Thyroid gland (tissue), 4 donors: ENCODE measurements at regions not wholly inside any gene's neighbourhood (a gene's known extent, or its start where the extent isn't known, plus 50 kb on each side); places are given as distances from the start of the nearest gene placed in this dataset.
"Not testable (repeated sequence)": the region's sequence is repeated elsewhere in the genome, so short reads cannot be mapped to it uniquely, and the experiment has no call there.

Experiments used
- DNase-seq, 2 donors: peaks; one replicate each; pipeline ENCODE4 v3.0.0-alpha.2; 2019
- H3K27ac ChIP-seq, 3 donors: fragments of 200-600 bp; sonication (generic); 1 replicate in 2 of 3; 2 replicates in 1 of 3; pipeline ENCODE4 v1.5.1; 2016 to 2019; ENCODE audit warnings: mild to moderate bottlenecking in 1 of 3, moderate library complexity in 1 of 3
- H3K27me3 ChIP-seq: fragments of 200-600 bp; sonication (generic); one replicate; pipeline ENCODE4 v1.5.1; 2019
- H3K36me3 ChIP-seq, 2 donors: fragments of 200-600 bp; sonication (generic); one replicate each; pipeline ENCODE4 v1.5.1; 2016 to 2019
- H3K4me1 ChIP-seq, 2 donors: fragments of 200-600 bp; sonication (generic); one replicate each; pipeline ENCODE4 v1.5.1; 2017 to 2019
- H3K4me3 ChIP-seq, 3 donors: fragments of 200-600 bp; sonication (generic); replicated peaks in 1 of 3; 1 replicate in 2 of 3; 2 replicates in 1 of 3; pipeline ENCODE4 v1.5.1; 2016; ENCODE audit warnings: mild to moderate bottlenecking in 1 of 3
- H3K9me3 ChIP-seq: fragments of 200-600 bp; sonication (generic); one replicate; pipeline ENCODE4 v1.5.1; 2017
- CTCF ChIP-seq, 6 experiments: fragments of 200-600 bp in 3 of 6; fragments of 450-650 bp in 3 of 6; sonication (generic) in 3 of 6; IDR thresholded peaks; one replicate each; pipeline ENCODE4 v1.5.1; 2016 to 2019; ENCODE audit warnings: antibody characterized with exemption in 6 of 6, mild to moderate bottlenecking in 2 of 6, inconsistent platforms in 1 of 6, moderate library complexity in 1 of 6
- POLR2A ChIP-seq, 2 donors: fragments of 450-650 bp; IDR thresholded peaks; one replicate each; pipeline ENCODE4 v1.6.1; 2017; ENCODE audit warnings: antibody characterized with exemption in 2 of 2, mild to moderate bottlenecking in 2 of 2, moderate library complexity in 1 of 2
- WGBS, 2 donors: methylation state at CpG; one replicate each; pipeline ENCODE4 v1.1.5; 2017; 5-methylcytosine and 5-hydroxymethylcytosine counted together
- intact Hi-C: fragments of 100-400 bp; cut with DNase I; formaldehyde crosslinking; loops from one replicate; pipeline ENCODE4 v1.15.1; 2023

GRCh38 chr4:132683957-132684356 lies 465.1 kb upstream of the PCDH10 start:
- Histone ChIP-seq H3K9me3 (no peaks in the 10 kb centered on the region), H3K27me3 (no peaks in the 10 kb centered on the region), H3K4me3 (no peak overlapping the region), H3K4me1 (no peaks in the 10 kb centered on the region), H3K36me3 (no peaks in the 10 kb centered on the region), H3K27ac (no peak overlapping the region)
- no peak for TF ChIP-seq POLR2A (IDR thresholded peaks at IDR 0.05)
- no peak for TF ChIP-seq CTCF (IDR thresholded peaks at IDR 0.05)
- no peak for DNase-seq
- intact Hi-C loops = no loop called here

GRCh38 chr4:132691026-132691425 lies 458.1 kb upstream of the PCDH10 start:
- Histone ChIP-seq H3K36me3 (no peaks in the 10 kb centered on the region), H3K4me1 (no peaks in the 10 kb centered on the region), H3K9me3 (no peaks in the 10 kb centered on the region), H3K4me3 (no peak overlapping the region), H3K27ac (no peak overlapping the region), H3K27me3 (no peaks in the 10 kb centered on the region)
- no peak for DNase-seq
- TF ChIP-seq CTCF (IDR thresholded peaks at IDR 0.05) (no peak), POLR2A (IDR thresholded peaks at IDR 0.05) (no peak)
- intact Hi-C loops = no loop called here
- WGBS, 2 donors = 63 to 71% methylated on average over 2 of the region's 2 CpGs

- Histone ChIP-seq H3K4me1 (no peaks in the 10 kb centered on the region), H3K27ac (no peak overlapping the region), H3K36me3 (no peaks in the 10 kb centered on the region), H3K9me3 (no peaks in the 10 kb centered on the region), H3K4me3 (no peak overlapping the region), H3K27me3 (no peaks in the 10 kb centered on the region)
- no peak for TF ChIP-seq CTCF (IDR thresholded peaks at IDR 0.05)
- TF ChIP-seq POLR2A (IDR thresholded peaks at IDR 0.05) = no peak
- intact Hi-C loops = no loop called here
- WGBS, 2 donors = 53 to 61% methylated on average over 2 of the region's 2 CpGs
- no peak for DNase-seq
Observed at GRCh38 chr4:132691668-132692067, 457.4 kb upstream of the PCDH10 start.

- no peak for TF ChIP-seq CTCF (IDR thresholded peaks at IDR 0.05)
- TF ChIP-seq POLR2A (IDR thresholded peaks at IDR 0.05) = no peak
Observed at GRCh38 chr4:132694775-132695174, 454.3 kb upstream of the PCDH10 start.

GRCh38 chr4:132697505-132697904 lies 451.6 kb upstream of the PCDH10 start:
- DNase-seq, H3K36me3 ChIP-seq, H3K4me3 ChIP-seq, H3K27me3 ChIP-seq, intact Hi-C loops, H3K4me1 ChIP-seq, H3K9me3 ChIP-seq, H3K27ac ChIP-seq: not testable (repeated sequence)
- 70 to 73% methylated on average over 4 of the region's 4 CpGs for WGBS, 2 donors

More at GRCh38 chr4:132694775-132695174, 454.3 kb upstream of the PCDH10 start:
- no peaks in the 10 kb centered on the region for H3K36me3 ChIP-seq
- DNase-seq = no peak
- H3K27me3 ChIP-seq = no peaks in the 10 kb centered on the region
- no peaks in the 10 kb centered on the region for H3K4me1 ChIP-seq
- intact Hi-C loops = no loop called here
- H3K9me3 ChIP-seq = no peaks in the 10 kb centered on the region
- no peak overlapping the region for H3K27ac ChIP-seq
- H3K4me3 ChIP-seq = no peak overlapping the region

- no peaks in the 10 kb centered on the region for H3K36me3 ChIP-seq
- no peaks in the 10 kb centered on the region for H3K4me1 ChIP-seq
- DNase-seq = no peak
- TF ChIP-seq CTCF (IDR thresholded peaks at IDR 0.05) = no peak
- no peak for TF ChIP-seq POLR2A (IDR thresholded peaks at IDR 0.05)
- WGBS, 2 donors = 86 to 91% methylated on average over 2 of the region's 2 CpGs
- H3K4me3 ChIP-seq = no peak overlapping the region
- intact Hi-C loops = no loop called here
- no peaks in the 10 kb centered on the region for H3K27me3 ChIP-seq
- H3K27ac ChIP-seq = no peak overlapping the region
- H3K9me3 ChIP-seq = no peaks in the 10 kb centered on the region
Observed at GRCh38 chr4:132707955-132708354, 441.1 kb upstream of the PCDH10 start.
